ENCODE measurements at regions not wholly inside any gene's neighbourhood (a gene's known extent, or its start where the extent isn't known, plus 50 kb on each side); places are given as distances from the start of the nearest gene placed in this dataset.

- H3K9ac ChIP-seq (ENCODE audit: low read length), result no peak overlapping the region
- no peaks in the 10 kb centered on the region for H3K9me2 ChIP-seq (ENCODE audit: insufficient read depth)
- TF ChIP-seq RAD21 (IDR thresholded peaks at IDR 0.05; ENCODE audit: low read depth), result no peak
- TF ChIP-seq MAX (IDR thresholded peaks at IDR 0.05), result no peak
- no peak for TF ChIP-seq CEBPB (IDR thresholded peaks at IDR 0.05; ENCODE audit: low read depth)
- TF ChIP-seq EGR1 (IDR thresholded peaks at IDR 0.05; ENCODE audit: low read depth), result no peak
- TF ChIP-seq CBX3 (IDR thresholded peaks at IDR 0.05; ENCODE audit: low read depth), result no peak
- TF ChIP-seq FOSL1 (IDR thresholded peaks at IDR 0.05; ENCODE audit: low read depth), result no peak
- TF ChIP-seq YY1 (IDR thresholded peaks at IDR 0.05; ENCODE audit: extremely low read depth, insufficient replicate concordance, low read depth, low read length), result no peak
- TF ChIP-seq EZH2 (IDR thresholded peaks at IDR 0.05), result no peak
- TF ChIP-seq JUND (IDR thresholded peaks at IDR 0.05), result no peak
- TF ChIP-seq ZNF274 (IDR thresholded peaks at IDR 0.05; ENCODE audit: low read depth, low read length), result no peak
- no peak for TF ChIP-seq ATF3 (IDR thresholded peaks at IDR 0.05)
- no peaks in the 10 kb centered on the region for H3K4me1 ChIP-seq (ENCODE audit: control insufficient read depth in 1 of 2, insufficient read depth in 2 of 2, low read length in 2 of 2)
- no peak for ATAC-seq
- no peaks in the 10 kb centered on the region for H3K79me2 ChIP-seq (ENCODE audit: insufficient read depth, low read length)
- POLR2A ChIA-PET, result no interaction called here
- no TSS peak for BruUV-seq (replicated peaks)
- H3K4me2 ChIP-seq (ENCODE audit: low read length), result no peak overlapping the region
- H2AFZ ChIP-seq (ENCODE audit: low read depth, low read length, poor library complexity, severe bottlenecking), result no peak overlapping the region
- no peaks in the 10 kb centered on the region for H3K36me3 ChIP-seq (ENCODE audit: control insufficient read depth in 1 of 2, insufficient read depth in 2 of 2, low read length in 2 of 2)
- CTCF ChIA-PET, result interaction anchor here (1.5 kb wide), 1 partner anchor 13 kb away, joined by 5 read pairs; no protein-coding TSS in a partner anchor
- no peak overlapping the region for H3K27ac ChIP-seq (ENCODE audit: low read depth, low read length)
- H3K9me3 ChIP-seq (ENCODE audit: control insufficient read depth in 1 of 2, insufficient read depth in 1 of 2, low read depth in 1 of 2, low read length in 2 of 2), result no peaks in the 10 kb centered on the region
- RAD21 ChIA-PET (ENCODE audit: low non-redundant PET in 1 of 2, low total read pairs in 2 of 2, uncharacterized antibody in 2 of 2, unreplicated experiment in 2 of 2), result no interaction called here
- no peak overlapping the region for H3K4me3 ChIP-seq (replicated peaks in 1 of 2; ENCODE audit: low read depth in 1 of 2, low read length in 2 of 2)
- no peaks in the 10 kb centered on the region for H3K27me3 ChIP-seq (ENCODE audit: insufficient read depth, low read length)
- no peak for DNase-seq (ENCODE audit: low read depth, low spot score)
- no peaks in the 10 kb centered on the region for H4K20me1 ChIP-seq (ENCODE audit: insufficient read depth)
- intact Hi-C loops (cut with micrococcal nuclease), result no loop called here
Observed at GRCh38 chr11:106276126-106276525, 198.7 kb downstream of the AASDHPPT start.

GRCh38 chr11:106276859-106277436, 199.5 kb downstream of the AASDHPPT start:
- CTCF ChIA-PET, result interaction anchor here (1.5 kb wide), 1 partner anchor 12 kb away, joined by 5 read pairs; no protein-coding TSS in a partner anchor
- H3K4me1 ChIP-seq (ENCODE audit: control insufficient read depth in 1 of 2, insufficient read depth in 2 of 2, low read length in 2 of 2), result peaks cover 0 to 6% of the 10 kb centered on the region in 2 experiments; a peak in 1 of 4 replicates
- no peak overlapping the region for H3K27ac ChIP-seq (ENCODE audit: low read depth, low read length)
- H3K4me2 ChIP-seq (ENCODE audit: low read length), result no peak overlapping the region
- H3K36me3 ChIP-seq (ENCODE audit: control insufficient read depth in 1 of 2, insufficient read depth in 2 of 2, low read length in 2 of 2), result no peaks in the 10 kb centered on the region
- H3K9me3 ChIP-seq (ENCODE audit: control insufficient read depth in 1 of 2, insufficient read depth in 1 of 2, low read depth in 1 of 2, low read length in 2 of 2), result no peaks in the 10 kb centered on the region
- no peaks in the 10 kb centered on the region for H3K9me2 ChIP-seq (ENCODE audit: insufficient read depth)
- no peaks in the 10 kb centered on the region for H4K20me1 ChIP-seq (ENCODE audit: insufficient read depth)
- H3K4me3 ChIP-seq (replicated peaks in 1 of 2; ENCODE audit: low read depth in 1 of 2, low read length in 2 of 2), result no peak overlapping the region
- ATAC-seq, result peak; percentile 86
- no peak for DNase-seq (ENCODE audit: low read depth, low spot score)
- intact Hi-C loops (cut with micrococcal nuclease), result no loop called here
- BruUV-seq (replicated peaks), result no TSS peak
- H2AFZ ChIP-seq (ENCODE audit: low read depth, low read length, poor library complexity, severe bottlenecking), result no peak overlapping the region
- no peak overlapping the region for H3K9ac ChIP-seq (ENCODE audit: low read length)
- POLR2A ChIA-PET, result no interaction called here
- no peaks in the 10 kb centered on the region for H3K79me2 ChIP-seq (ENCODE audit: insufficient read depth, low read length)
- H3K27me3 ChIP-seq (ENCODE audit: insufficient read depth, low read length), result no peaks in the 10 kb centered on the region
- RAD21 ChIA-PET (ENCODE audit: low non-redundant PET in 1 of 2, low total read pairs in 2 of 2, uncharacterized antibody in 2 of 2, unreplicated experiment in 2 of 2), result no interaction called here
- TF ChIP-seq REST (IDR thresholded peaks at IDR 0.05; ENCODE audit: low read depth), result no peak
- no peak for TF ChIP-seq TCF7L2 (IDR thresholded peaks at IDR 0.05; ENCODE audit: borderline replicate concordance, extremely low read depth, insufficient read depth, insufficient read length)
- no peak for TF ChIP-seq ZNF274 (IDR thresholded peaks at IDR 0.05; ENCODE audit: low read depth, low read length)
- peak; percentile 10 to 39 (median 22); a peak in 3 of 6 replicates for TF ChIP-seq CTCF (IDR thresholded peaks at IDR 0.05 in 2 of 3, conservative IDR thresholded peaks at IDR 0.05 in 1 of 3; ENCODE audit: borderline replicate concordance in 1 of 3, insufficient read depth in 1 of 3, low read depth in 2 of 3, low read length in 2 of 3)
- TF ChIP-seq RAD21 (IDR thresholded peaks at IDR 0.05; ENCODE audit: low read depth), result peak; percentile 47
- no peak for TF ChIP-seq ELF1 (IDR thresholded peaks at IDR 0.05; ENCODE audit: borderline replicate concordance, low read depth)
- no peak for TF ChIP-seq SP1 (IDR thresholded peaks at IDR 0.05; ENCODE audit: low read depth)
